H9 (cell line): ENCODE measurements at regions not wholly inside any gene's neighbourhood (a gene's known extent, or its start where the extent isn't known, plus 50 kb on each side); places are given as distances from the start of the nearest gene placed in this dataset.

Experiments
- DNase-seq: peaks from one replicate; pipeline ENCODE4 v3.0.0-alpha.2; 2017
- H2AFZ ChIP-seq: one replicate; pipeline ENCODE4 v1.6.1; 2013; ENCODE audit warnings: mild to moderate bottlenecking, low read length, control low read depth, moderate library complexity
- H2AK5ac ChIP-seq: 2 replicates; pipeline ENCODE4 v1.6.1; 2013; ENCODE audit warnings: low read length, control low read depth, mixed read lengths; ENCODE audit not compliant: insufficient read length
- H2BK120ac ChIP-seq: one replicate; pipeline ENCODE4 v1.6.1; 2013; ENCODE audit warnings: low read depth, mild to moderate bottlenecking, low read length, control low read depth, inconsistent platforms; ENCODE audit not compliant: poor library complexity, severe bottlenecking
- H2BK12ac ChIP-seq: 2 replicates; pipeline ENCODE4 v1.6.1; 2013; ENCODE audit warnings: low read length, control low read depth, mixed read lengths, low read depth; ENCODE audit not compliant: insufficient read length
- H2BK15ac ChIP-seq: 2 replicates; pipeline ENCODE4 v1.6.1; 2013; ENCODE audit warnings: low read depth, low read length, control low read depth
- H2BK20ac ChIP-seq: one replicate; pipeline ENCODE4 v1.6.1; 2013; ENCODE audit warnings: low read depth, mild to moderate bottlenecking, low read length, control low read depth, inconsistent platforms; ENCODE audit not compliant: poor library complexity, severe bottlenecking
- H2BK5ac ChIP-seq: 2 replicates; pipeline ENCODE4 v1.6.1; 2013; ENCODE audit warnings: low read length, control low read depth, mixed read lengths; ENCODE audit not compliant: insufficient read length
- H3K14ac ChIP-seq: 2 replicates; pipeline ENCODE4 v1.6.1; 2013; ENCODE audit warnings: low read length, control low read depth; ENCODE audit not compliant: insufficient read depth
- H3K18ac ChIP-seq: 2 replicates; pipeline ENCODE4 v1.6.1; 2013; ENCODE audit warnings: low read depth, mild to moderate bottlenecking, mixed read lengths, low read length, control low read depth; ENCODE audit not compliant: insufficient read length
- H3K23ac ChIP-seq: 2 replicates; pipeline ENCODE4 v1.6.1; 2013; ENCODE audit warnings: low read length, control low read depth, mixed read lengths, low read depth; ENCODE audit not compliant: insufficient read length
- H3K23me2 ChIP-seq: 2 replicates; pipeline ENCODE4 v1.6.1; 2013; ENCODE audit warnings: low read depth, mild to moderate bottlenecking, mixed read lengths, low read length, control low read depth; ENCODE audit not compliant: insufficient read length, poor library complexity, severe bottlenecking
- H3K27ac ChIP-seq: 2 replicates; pipeline ENCODE4 v1.5.1; 2013; ENCODE audit warnings: low read length, control low read depth, mixed read lengths, low read depth; ENCODE audit not compliant: insufficient read length
- H3K27me3 ChIP-seq: 2 replicates; pipeline ENCODE4 v1.6.1; 2013; ENCODE audit warnings: low read length, control low read depth, inconsistent platforms; ENCODE audit not compliant: insufficient read depth
- H3K4ac ChIP-seq: 2 replicates; pipeline ENCODE4 v1.6.1; 2013; ENCODE audit warnings: low read depth, mild to moderate bottlenecking, control low read depth, inconsistent platforms, low read length, moderate library complexity
- H3K4me1 ChIP-seq: 2 replicates; pipeline ENCODE4 v1.6.1; 2013; ENCODE audit warnings: low read length, control low read depth, inconsistent platforms; ENCODE audit not compliant: insufficient read depth
- H3K4me2 ChIP-seq: 2 replicates; pipeline ENCODE4 v1.6.1; 2013; ENCODE audit warnings: low read length, control low read depth, mixed read lengths; ENCODE audit not compliant: insufficient read length, insufficient read depth
- H3K56ac ChIP-seq: 2 replicates; pipeline ENCODE4 v1.6.1; 2013; ENCODE audit warnings: low read depth, mild to moderate bottlenecking, mixed read lengths, low read length, control low read depth; ENCODE audit not compliant: insufficient read length
- H3K79me1 ChIP-seq: 2 replicates; pipeline ENCODE4 v1.6.1; 2013; ENCODE audit warnings: low read depth, mild to moderate bottlenecking, moderate library complexity, low read length, control low read depth, inconsistent platforms; ENCODE audit not compliant: insufficient read depth, poor library complexity, severe bottlenecking
- H3K79me2 ChIP-seq: 2 replicates; pipeline ENCODE4 v1.6.1; 2013; ENCODE audit warnings: low read length, control low read depth, inconsistent platforms; ENCODE audit not compliant: insufficient read depth
- H3K9ac ChIP-seq: 2 replicates; pipeline ENCODE4 v1.6.1; 2013; ENCODE audit warnings: low read length, control low read depth, mixed read lengths; ENCODE audit not compliant: insufficient read length; ENCODE audit errors: extremely low read depth
- H3K9me3 ChIP-seq: one replicate; pipeline ENCODE4 v1.6.1; 2013; ENCODE audit warnings: low read depth, low read length, inconsistent platforms; ENCODE audit not compliant: control insufficient read depth
- H3T11ph ChIP-seq: one replicate; pipeline ENCODE4 v1.6.1; 2013; ENCODE audit warnings: mild to moderate bottlenecking, low read length, control low read depth, inconsistent platforms
- H4K20me1 ChIP-seq: one replicate; pipeline ENCODE4 v1.6.1; 2013; ENCODE audit not compliant: control insufficient read depth, insufficient read length, insufficient read depth
- H4K5ac ChIP-seq: 2 replicates; pipeline ENCODE4 v1.6.1; 2013; ENCODE audit warnings: low read depth, mild to moderate bottlenecking, mixed read lengths, low read length, control low read depth; ENCODE audit not compliant: insufficient read length
- H4K8ac ChIP-seq: replicated peaks from 2 replicates; pipeline ENCODE4 v1.6.1; 2013; ENCODE audit warnings: low read length, control low read depth, mixed read lengths, low read depth; ENCODE audit not compliant: insufficient read length
- H4K91ac ChIP-seq: 2 replicates; pipeline ENCODE4 v1.6.1; 2013; ENCODE audit warnings: low read depth, mild to moderate bottlenecking, moderate library complexity, mixed read lengths, low read length, control low read depth; ENCODE audit not compliant: insufficient read length
- H3K27ac Mint-ChIP-seq, 3 experiments: 2 replicates in 2 of 3; 3 replicates in 1 of 3; pipeline ENCODE4 v1.8.0; 2020 to 2021; ENCODE audit warnings: mixed read lengths in 3 of 3, mild to moderate bottlenecking in 1 of 3, moderate library complexity in 1 of 3
- H3K27me3 Mint-ChIP-seq: 2 replicates; pipeline ENCODE4 v1.8.0; 2021; ENCODE audit warnings: low read depth, mild to moderate bottlenecking, moderate library complexity, mixed read lengths
- H3K36me3 Mint-ChIP-seq, 3 experiments: 2 replicates in 2 of 3; 3 replicates in 1 of 3; pipeline ENCODE4 v1.8.0; 2020 to 2021; ENCODE audit warnings: low read depth in 3 of 3, mixed read lengths in 3 of 3; ENCODE audit not compliant: insufficient read depth in 1 of 3
- H3K4me1 Mint-ChIP-seq, 2 experiments: 2 replicates each; pipeline ENCODE4 v1.8.0; 2020; ENCODE audit warnings: mixed read lengths in 2 of 2
- H3K4me3 Mint-ChIP-seq, 2 experiments: 2 replicates in 1 of 2; 3 replicates in 1 of 2; pipeline ENCODE4 v1.8.0; 2020 to 2021; ENCODE audit warnings: mild to moderate bottlenecking in 2 of 2, mixed read lengths in 2 of 2, moderate library complexity in 1 of 2
- H3K9me3 Mint-ChIP-seq, 2 experiments: 2 replicates in 1 of 2; 3 replicates in 1 of 2; pipeline ENCODE4 v1.8.0; 2020; ENCODE audit warnings: mild to moderate bottlenecking in 2 of 2, mixed read lengths in 2 of 2, moderate library complexity in 1 of 2
- CTCF ChIP-seq: fragments of 200-600 bp; sonication (generic); conservative IDR thresholded peaks from 3 replicates; pipeline ENCODE4 v1.8.0; 2021; ENCODE audit warnings: antibody characterized with exemption, mild to moderate bottlenecking
- WGBS: extraction: QIAGEN DNeasy Blood & Tissue Kit; methylation state at CpG from one replicate; pipeline ENCODE4 v1.1.7; 2013; ENCODE audit warnings: missing lambda C conversion rate, low lambda C conversion rate, mixed read lengths; ENCODE audit not compliant: insufficient read length; ENCODE audit errors: extremely low coverage; 5-methylcytosine and 5-hydroxymethylcytosine counted together

GRCh38 chr2:65804777-65805176 lies 372.4 kb upstream of the SPRED2 start:
- no peaks in the 10 kb centered on the region for H3K23me2 ChIP-seq
- H2BK5ac ChIP-seq, result no peak overlapping the region
- peaks cover 12 to 15% of the 10 kb centered on the region in 2 experiments for H3K9me3 Mint-ChIP-seq
- TF ChIP-seq CTCF, result no peak
- no peak overlapping the region for H3K27ac ChIP-seq
- no peak overlapping the region for H3K4me2 ChIP-seq
- no peak overlapping the region for H2BK15ac ChIP-seq
- no peak overlapping the region for H3T11ph ChIP-seq
- H3K23ac ChIP-seq, result no peak overlapping the region
- H2AFZ ChIP-seq, result no peak overlapping the region
- no peak overlapping the region for H2AK5ac ChIP-seq
- no peak overlapping the region for H2BK120ac ChIP-seq
- H3K56ac ChIP-seq, result no peak overlapping the region
- no peak overlapping the region for H2BK20ac ChIP-seq
- no peak for DNase-seq
- H3K4me1 ChIP-seq, result no peaks in the 10 kb centered on the region
- no peaks in the 10 kb centered on the region for H3K79me2 ChIP-seq
- H3K27ac Mint-ChIP-seq, result no peak overlapping the region
- H3K4me1 Mint-ChIP-seq, result no peaks in the 10 kb centered on the region
- H3K79me1 ChIP-seq, result no peaks in the 10 kb centered on the region
- H2BK12ac ChIP-seq, result no peak overlapping the region
- H3K27me3 ChIP-seq, result no peaks in the 10 kb centered on the region
- no peak overlapping the region for H3K4ac ChIP-seq
- H3K27me3 Mint-ChIP-seq, result no peaks in the 10 kb centered on the region
- no peak overlapping the region for H3K9ac ChIP-seq
- H3K9me3 ChIP-seq, result no peaks in the 10 kb centered on the region
- H4K20me1 ChIP-seq, result no peaks in the 10 kb centered on the region
- no peak overlapping the region for H4K5ac ChIP-seq
- H4K8ac ChIP-seq, result no peak overlapping the region
- H3K14ac ChIP-seq, result no peak overlapping the region
- WGBS, result no CpG with 5 or more reads among the region's 3 CpGs
- H3K36me3 Mint-ChIP-seq, result peaks cover 0 to 11% (median 3%) of the 10 kb centered on the region in 3 experiments; a peak in 2 of 7 replicates
- H3K18ac ChIP-seq, result no peak overlapping the region
- no peak overlapping the region for H4K91ac ChIP-seq
- H3K4me3 Mint-ChIP-seq, result no peak overlapping the region
